Naive thymus-derived CD8-positive, alpha-beta T cell (primary cell): ENCODE measurements at regions not wholly inside any gene's neighbourhood (a gene's known extent, or its start where the extent isn't known, plus 50 kb on each side); places are given as distances from the start of the nearest gene placed in this dataset.

Experiments used
- ATAC-seq, 2 donors: fragments of 150-1000 bp; cut with Tn5 transposase in 1 of 2; sonication (Bioruptor Pico), chemical (Tn5 transposase) in 1 of 2; 1 replicate in 1 of 2; 2 replicates in 1 of 2; pipeline ENCODE4 v1.10.0; 2021; ENCODE audit warnings: mild to moderate bottlenecking in 2 of 2, moderate library complexity in 2 of 2
- POLR2A ChIA-PET: fragments of 350-600 bp; sonication (Branson Sonifier 250); formaldehyde crosslinking; loops from one replicate; lab custom pipeline; 2021; ENCODE audit warnings: antibody characterized with exemption; lab: Charles Lee
- DNase-seq, 10 donors: peaks; one replicate each; pipeline versions ENCODE4 v3.0.0 to v3.0.0-alpha.2; 2020 to 2022
- H3K27ac Mint-ChIP-seq, 10 donors: one replicate each; pipeline ENCODE4 v1.8.0; 2020 to 2022; ENCODE audit warnings: mild to moderate bottlenecking in 10 of 10, mixed read lengths in 10 of 10, moderate library complexity in 4 of 10, inconsistent platforms in 1 of 10
- H3K27me3 Mint-ChIP-seq, 5 donors: one replicate each; pipeline ENCODE4 v1.8.0; 2021 to 2022; ENCODE audit warnings: mixed read lengths in 5 of 5
- H3K36me3 Mint-ChIP-seq, 3 donors: one replicate each; pipeline ENCODE4 v1.8.0; 2020 to 2022; ENCODE audit warnings: mixed read lengths in 3 of 3, mild to moderate bottlenecking in 2 of 3, inconsistent platforms in 1 of 3
- H3K4me1 Mint-ChIP-seq, 4 donors: one replicate each; pipeline ENCODE4 v1.8.0; 2021 to 2022; ENCODE audit warnings: mixed read lengths in 4 of 4
- H3K4me3 Mint-ChIP-seq, 10 donors: one replicate each; pipeline ENCODE4 v1.8.0; 2020 to 2022; ENCODE audit warnings: mild to moderate bottlenecking in 10 of 10, mixed read lengths in 10 of 10, moderate library complexity in 6 of 10, inconsistent platforms in 1 of 10
- H3K9me3 Mint-ChIP-seq, 9 donors: one replicate each; pipeline ENCODE4 v1.8.0; 2020 to 2022; ENCODE audit warnings: mixed read lengths in 9 of 9, mild to moderate bottlenecking in 3 of 9, inconsistent platforms in 1 of 9, moderate library complexity in 1 of 9

- no peaks in the 10 kb centered on the region for H3K27me3 Mint-ChIP-seq
- no peak overlapping the region for H3K27ac Mint-ChIP-seq
- no peaks in the 10 kb centered on the region for H3K36me3 Mint-ChIP-seq
- H3K4me1 Mint-ChIP-seq: no peaks in the 10 kb centered on the region
- ATAC-seq (no peak), DNase-seq (no peak)
- POLR2A ChIA-PET: no interaction called here
- no peaks in the 10 kb centered on the region for H3K9me3 Mint-ChIP-seq
- no peak overlapping the region for H3K4me3 Mint-ChIP-seq
Observed at GRCh38 chr10:61834519-61834918, 67.0 kb upstream of the ARID5B start.

GRCh38 chr10:61835069-61835945, 66.2 kb upstream of the ARID5B start:
- Mint-ChIP-seq H3K27ac (no peak overlapping the region), H3K4me1 (no peaks in the 10 kb centered on the region), H3K36me3 (no peaks in the 10 kb centered on the region), H3K9me3 (no peaks in the 10 kb centered on the region), H3K27me3 (no peaks in the 10 kb centered on the region), H3K4me3 (no peak overlapping the region)
- ATAC-seq: no peak
- POLR2A ChIA-PET: no interaction called here
- DNase-seq: no peak

GRCh38 chr10:61835946-61836887, 65.3 kb upstream of the ARID5B start:
- no peaks in the 10 kb centered on the region for H3K9me3 Mint-ChIP-seq
- no peak overlapping the region for H3K4me3 Mint-ChIP-seq
- POLR2A ChIA-PET: no interaction called here
- no peaks in the 10 kb centered on the region for H3K27me3 Mint-ChIP-seq
- DNase-seq (no peak), ATAC-seq (no peak)
- peak overlapping the region in 1 of 10 donors; percentile 7 for H3K27ac Mint-ChIP-seq
- no peaks in the 10 kb centered on the region for H3K4me1 Mint-ChIP-seq
- H3K36me3 Mint-ChIP-seq: no peaks in the 10 kb centered on the region

GRCh38 chr10:61836888-61837754, 64.4 kb upstream of the ARID5B start:
- H3K4me3 Mint-ChIP-seq: no peak overlapping the region
- DNase-seq (no peak), ATAC-seq (no peak)
- no peaks in the 10 kb centered on the region for H3K36me3 Mint-ChIP-seq
- no peaks in the 10 kb centered on the region for H3K4me1 Mint-ChIP-seq
- no peak overlapping the region for H3K27ac Mint-ChIP-seq
- POLR2A ChIA-PET: no interaction called here
- H3K27me3 Mint-ChIP-seq: no peaks in the 10 kb centered on the region
- H3K9me3 Mint-ChIP-seq: no peaks in the 10 kb centered on the region

GRCh38 chr10:61837755-61838171, 63.7 kb upstream of the ARID5B start:
- Mint-ChIP-seq H3K4me1 (no peaks in the 10 kb centered on the region), H3K4me3 (no peak overlapping the region), H3K9me3 (no peaks in the 10 kb centered on the region), H3K36me3 (no peaks in the 10 kb centered on the region), H3K27ac (no peak overlapping the region), H3K27me3 (no peaks in the 10 kb centered on the region)
- DNase-seq (no peak), ATAC-seq (no peak)
- POLR2A ChIA-PET: no interaction called here

GRCh38 chr10:61839916-61840315, 61.6 kb upstream of the ARID5B start:
- POLR2A ChIA-PET: no interaction called here
- no peak overlapping the region for H3K27ac Mint-ChIP-seq
- H3K36me3 Mint-ChIP-seq: no peaks in the 10 kb centered on the region
- ATAC-seq (no peak), DNase-seq (no peak)
- no peaks in the 10 kb centered on the region for H3K4me1 Mint-ChIP-seq
- no peaks in the 10 kb centered on the region for H3K27me3 Mint-ChIP-seq
- H3K4me3 Mint-ChIP-seq: no peak overlapping the region
- H3K9me3 Mint-ChIP-seq: no peaks in the 10 kb centered on the region

GRCh38 chr10:61840403-61840802, 61.1 kb upstream of the ARID5B start:
- Mint-ChIP-seq H3K36me3 (no peaks in the 10 kb centered on the region), H3K4me1 (no peaks in the 10 kb centered on the region), H3K9me3 (no peaks in the 10 kb centered on the region), H3K27ac (no peak overlapping the region), H3K4me3 (no peak overlapping the region), H3K27me3 (no peaks in the 10 kb centered on the region)
- POLR2A ChIA-PET: no interaction called here
- DNase-seq: no peak
- no peak for ATAC-seq

- DNase-seq: no peak
- Mint-ChIP-seq H3K9me3 (no peaks in the 10 kb centered on the region), H3K4me3 (no peak overlapping the region), H3K36me3 (no peaks in the 10 kb centered on the region), H3K27me3 (no peaks in the 10 kb centered on the region), H3K4me1 (no peaks in the 10 kb centered on the region), H3K27ac (no peak overlapping the region)
- ATAC-seq: no peak
- POLR2A ChIA-PET: no interaction called here
Observed at GRCh38 chr10:61841338-61841875, 60.1 kb upstream of the ARID5B start.

GRCh38 chr10:61842755-61843497, 58.6 kb upstream of the ARID5B start:
- ATAC-seq (no peak), DNase-seq (no peak)
- no peak overlapping the region for H3K4me3 Mint-ChIP-seq
- H3K36me3 Mint-ChIP-seq: no peaks in the 10 kb centered on the region
- H3K27ac Mint-ChIP-seq: no peak overlapping the region
- POLR2A ChIA-PET: no interaction called here
- no peaks in the 10 kb centered on the region for H3K27me3 Mint-ChIP-seq
- peaks cover 0 to 9% (median 4%) of the 10 kb centered on the region in 4 donors for H3K4me1 Mint-ChIP-seq
- no peaks in the 10 kb centered on the region for H3K9me3 Mint-ChIP-seq

GRCh38 chr10:61844116-61844822, 57.2 kb upstream of the ARID5B start:
- H3K27ac Mint-ChIP-seq: no peak overlapping the region
- peaks cover 0 to 9% (median 4%) of the 10 kb centered on the region in 4 donors for H3K4me1 Mint-ChIP-seq
- POLR2A ChIA-PET: no interaction called here
- H3K4me3 Mint-ChIP-seq: no peak overlapping the region
- DNase-seq (no peak), ATAC-seq (no peak)
- no peaks in the 10 kb centered on the region for H3K27me3 Mint-ChIP-seq
- H3K36me3 Mint-ChIP-seq: no peaks in the 10 kb centered on the region
- no peaks in the 10 kb centered on the region for H3K9me3 Mint-ChIP-seq

- ATAC-seq: no peak
- Mint-ChIP-seq H3K36me3 (no peaks in the 10 kb centered on the region), H3K4me3 (no peak overlapping the region), H3K27ac (no peak overlapping the region), H3K4me1 (peaks cover 0 to 9% (median 4%) of the 10 kb centered on the region in 4 donors), H3K9me3 (no peaks in the 10 kb centered on the region), H3K27me3 (no peaks in the 10 kb centered on the region)
- POLR2A ChIA-PET: no interaction called here
- DNase-seq: no peak
Observed at GRCh38 chr10:61845196-61845949, 56.1 kb upstream of the ARID5B start.
